ENCODE measurements at regions not wholly inside any gene's neighbourhood (a gene's known extent, or its start where the extent isn't known, plus 50 kb on each side); places are given as distances from the start of the nearest gene placed in this dataset.

GRCh38 chr11:71192629-71193028 is 59.7 kb downstream of the SHANK2 start:
- WGBS (ENCODE audit: insufficient coverage, insufficient read length), result no CpG with 5 or more reads among the region's 3 CpGs
- peaks cover 7% of the 10 kb centered on the region; the same call in 1 of the 2 replicates for H3K36me3 ChIP-seq (ENCODE audit: control insufficient read depth, insufficient read depth, low read length)
- H3K9me3 ChIP-seq (ENCODE audit: control insufficient read depth, insufficient read depth, low read length), result no peaks in the 10 kb centered on the region
- no peak overlapping the region for H3K4me3 ChIP-seq (ENCODE audit: low read length)
- H3K27me3 ChIP-seq (ENCODE audit: control insufficient read depth, insufficient read depth, low read length), result no peaks in the 10 kb centered on the region
- DNase-seq (ENCODE audit: low read depth, low spot score), result no peak
- H3K4me1 ChIP-seq (ENCODE audit: control insufficient read depth, insufficient read depth, low read length), result peaks cover 3% of the 10 kb centered on the region; the same call in 1 of the 2 replicates
- H3K27ac ChIP-seq (ENCODE audit: low read length), result no peak overlapping the region

- DNase-seq (ENCODE audit: low read depth, low spot score), result no peak
- no CpG with 5 or more reads among the region's 8 CpGs for WGBS (ENCODE audit: insufficient coverage, insufficient read length)
- peaks cover 7% of the 10 kb centered on the region; the same call in 1 of the 2 replicates for H3K36me3 ChIP-seq (ENCODE audit: control insufficient read depth, insufficient read depth, low read length)
- H3K4me1 ChIP-seq (ENCODE audit: control insufficient read depth, insufficient read depth, low read length), result peaks cover 3% of the 10 kb centered on the region; the same call in 1 of the 2 replicates
- H3K27ac ChIP-seq (ENCODE audit: low read length), result no peak overlapping the region
- H3K27me3 ChIP-seq (ENCODE audit: control insufficient read depth, insufficient read depth, low read length), result no peaks in the 10 kb centered on the region
- H3K4me3 ChIP-seq (ENCODE audit: low read length), result no peak overlapping the region
- no peaks in the 10 kb centered on the region for H3K9me3 ChIP-seq (ENCODE audit: control insufficient read depth, insufficient read depth, low read length)
These were observed 61.2 kb downstream of the SHANK2 start for GRCh38 chr11:71191201-71191600.

- no CpG with 5 or more reads among the region's 14 CpGs for WGBS (ENCODE audit: insufficient coverage, insufficient read length)
- H3K27ac ChIP-seq (ENCODE audit: low read length), result no peak overlapping the region
- no peaks in the 10 kb centered on the region for H3K9me3 ChIP-seq (ENCODE audit: control insufficient read depth, insufficient read depth, low read length)
- peaks cover 3% of the 10 kb centered on the region; the same call in 1 of the 2 replicates for H3K4me1 ChIP-seq (ENCODE audit: control insufficient read depth, insufficient read depth, low read length)
- peaks cover 7% of the 10 kb centered on the region; the same call in 1 of the 2 replicates for H3K36me3 ChIP-seq (ENCODE audit: control insufficient read depth, insufficient read depth, low read length)
- H3K4me3 ChIP-seq (ENCODE audit: low read length), result no peak overlapping the region
- no peaks in the 10 kb centered on the region for H3K27me3 ChIP-seq (ENCODE audit: control insufficient read depth, insufficient read depth, low read length)
- no peak for DNase-seq (ENCODE audit: low read depth, low spot score)
These were observed 61.8 kb downstream of the SHANK2 start for GRCh38 chr11:71190551-71190950.

- Histone ChIP-seq H3K27ac (ENCODE audit: low read length) (no peak overlapping the region), H3K9me3 (ENCODE audit: control insufficient read depth, insufficient read depth, low read length) (no peaks in the 10 kb centered on the region), H3K36me3 (ENCODE audit: control insufficient read depth, insufficient read depth, low read length) (peaks cover 7% of the 10 kb centered on the region; the same call in 1 of the 2 replicates), H3K27me3 (ENCODE audit: control insufficient read depth, insufficient read depth, low read length) (no peaks in the 10 kb centered on the region), H3K4me1 (ENCODE audit: control insufficient read depth, insufficient read depth, low read length) (peaks cover 3% of the 10 kb centered on the region; the same call in 1 of the 2 replicates), H3K4me3 (ENCODE audit: low read length) (no peak overlapping the region)
- no peak for DNase-seq (ENCODE audit: low read depth, low spot score)
- no CpG with 5 or more reads among the region's 14 CpGs for WGBS (ENCODE audit: insufficient coverage, insufficient read length)
These were observed 62.5 kb downstream of the SHANK2 start for GRCh38 chr11:71189768-71190315.

- peaks cover 3% of the 10 kb centered on the region; the same call in 1 of the 2 replicates for H3K4me1 ChIP-seq (ENCODE audit: control insufficient read depth, insufficient read depth, low read length)
- no peaks in the 10 kb centered on the region for H3K9me3 ChIP-seq (ENCODE audit: control insufficient read depth, insufficient read depth, low read length)
- H3K4me3 ChIP-seq (ENCODE audit: low read length), result no peak overlapping the region
- no CpG with 5 or more reads among the region's 20 CpGs for WGBS (ENCODE audit: insufficient coverage, insufficient read length)
- H3K36me3 ChIP-seq (ENCODE audit: control insufficient read depth, insufficient read depth, low read length), result peaks cover 7% of the 10 kb centered on the region; the same call in 1 of the 2 replicates
- H3K27me3 ChIP-seq (ENCODE audit: control insufficient read depth, insufficient read depth, low read length), result no peaks in the 10 kb centered on the region
- DNase-seq (ENCODE audit: low read depth, low spot score), result no peak
- H3K27ac ChIP-seq (ENCODE audit: low read length), result no peak overlapping the region
These were observed 63.2 kb downstream of the SHANK2 start for GRCh38 chr11:71188886-71189767.

- H3K27me3 ChIP-seq (ENCODE audit: control insufficient read depth, insufficient read depth, low read length), result no peaks in the 10 kb centered on the region
- no peak overlapping the region for H3K4me3 ChIP-seq (ENCODE audit: low read length)
- no peak overlapping the region for H3K27ac ChIP-seq (ENCODE audit: low read length)
- peaks cover 3% of the 10 kb centered on the region; the same call in 1 of the 2 replicates for H3K4me1 ChIP-seq (ENCODE audit: control insufficient read depth, insufficient read depth, low read length)
- WGBS (ENCODE audit: insufficient coverage, insufficient read length), result no CpG with 5 or more reads among the region's 8 CpGs
- no peaks in the 10 kb centered on the region for H3K9me3 ChIP-seq (ENCODE audit: control insufficient read depth, insufficient read depth, low read length)
- no peak for DNase-seq (ENCODE audit: low read depth, low spot score)
- peaks cover 7% of the 10 kb centered on the region; the same call in 1 of the 2 replicates for H3K36me3 ChIP-seq (ENCODE audit: control insufficient read depth, insufficient read depth, low read length)
These were observed 64.3 kb downstream of the SHANK2 start for GRCh38 chr11:71188073-71188472.

- WGBS (ENCODE audit: insufficient coverage, insufficient read length), result no CpG with 5 or more reads among the region's 8 CpGs
- Histone ChIP-seq H3K4me1 (ENCODE audit: control insufficient read depth, insufficient read depth, low read length) (peaks cover 3% of the 10 kb centered on the region; the same call in 1 of the 2 replicates), H3K27me3 (ENCODE audit: control insufficient read depth, insufficient read depth, low read length) (no peaks in the 10 kb centered on the region), H3K4me3 (ENCODE audit: low read length) (no peak overlapping the region), H3K27ac (ENCODE audit: low read length) (no peak overlapping the region), H3K9me3 (ENCODE audit: control insufficient read depth, insufficient read depth, low read length) (no peaks in the 10 kb centered on the region), H3K36me3 (ENCODE audit: control insufficient read depth, insufficient read depth, low read length) (peaks cover 7% of the 10 kb centered on the region; the same call in 1 of the 2 replicates)
- DNase-seq (ENCODE audit: low read depth, low spot score), result no peak
These were observed 65.6 kb downstream of the SHANK2 start for GRCh38 chr11:71186806-71187205.

- DNase-seq (ENCODE audit: low read depth, low spot score), result no peak
- Histone ChIP-seq H3K36me3 (ENCODE audit: control insufficient read depth, insufficient read depth, low read length) (peaks cover 4% of the 10 kb centered on the region; the same call in 1 of the 2 replicates), H3K4me1 (ENCODE audit: control insufficient read depth, insufficient read depth, low read length) (peaks cover 1% of the 10 kb centered on the region; the same call in 1 of the 2 replicates), H3K27me3 (ENCODE audit: control insufficient read depth, insufficient read depth, low read length) (no peaks in the 10 kb centered on the region), H3K27ac (ENCODE audit: low read length) (no peak overlapping the region), H3K4me3 (ENCODE audit: low read length) (no peak overlapping the region), H3K9me3 (ENCODE audit: control insufficient read depth, insufficient read depth, low read length) (no peaks in the 10 kb centered on the region)
- WGBS (ENCODE audit: insufficient coverage, insufficient read length), result no CpG with 5 or more reads among the region's 3 CpGs
These were observed 67.0 kb downstream of the SHANK2 start for GRCh38 chr11:71185411-71185810.

GRCh38 chr11:71184421-71185210 is 67.8 kb downstream of the SHANK2 start:
- no peak for DNase-seq (ENCODE audit: low read depth, low spot score)
- Histone ChIP-seq H3K4me3 (ENCODE audit: low read length) (no peak overlapping the region), H3K4me1 (ENCODE audit: control insufficient read depth, insufficient read depth, low read length) (peaks cover 1% of the 10 kb centered on the region; the same call in 1 of the 2 replicates), H3K27ac (ENCODE audit: low read length) (no peak overlapping the region), H3K36me3 (ENCODE audit: control insufficient read depth, insufficient read depth, low read length) (no peaks in the 10 kb centered on the region), H3K9me3 (ENCODE audit: control insufficient read depth, insufficient read depth, low read length) (no peaks in the 10 kb centered on the region), H3K27me3 (ENCODE audit: control insufficient read depth, insufficient read depth, low read length) (no peaks in the 10 kb centered on the region)
- no CpG with 5 or more reads among the region's 12 CpGs for WGBS (ENCODE audit: insufficient coverage, insufficient read length)

- no peak overlapping the region for H3K27ac ChIP-seq (ENCODE audit: low read length)
- no CpG with 5 or more reads among the region's 10 CpGs for WGBS (ENCODE audit: insufficient coverage, insufficient read length)
- H3K27me3 ChIP-seq (ENCODE audit: control insufficient read depth, insufficient read depth, low read length), result no peaks in the 10 kb centered on the region
- peaks cover 1% of the 10 kb centered on the region; the same call in 1 of the 2 replicates for H3K4me1 ChIP-seq (ENCODE audit: control insufficient read depth, insufficient read depth, low read length)
- no peak for DNase-seq (ENCODE audit: low read depth, low spot score)
- no peaks in the 10 kb centered on the region for H3K9me3 ChIP-seq (ENCODE audit: control insufficient read depth, insufficient read depth, low read length)
- H3K4me3 ChIP-seq (ENCODE audit: low read length), result no peak overlapping the region
- no peaks in the 10 kb centered on the region for H3K36me3 ChIP-seq (ENCODE audit: control insufficient read depth, insufficient read depth, low read length)
These were observed 68.5 kb downstream of the SHANK2 start for GRCh38 chr11:71183878-71184277.
